GM13977 (cell line): ENCODE measurements at regions not wholly inside any gene's neighbourhood (a gene's known extent, or its start where the extent isn't known, plus 50 kb on each side); places are given as distances from the start of the nearest gene placed in this dataset.

ENCODE experiments used
- DNase-seq: peaks from one replicate; pipeline ENCODE4 v3.0.0; 2012; ENCODE audit warnings: low spot score
- in situ Hi-C: fragments of 300-500 bp; cut with MboI; formaldehyde crosslinking; loops from one replicate; pipeline ENCODE4 v1.12.0; 2022; ENCODE audit warnings: low sequenced_read_pairs, low pct_unique_long_range_greater_than_20kb, mixed read lengths, inconsistent platforms; ENCODE audit not compliant: unreplicated experiment
- TF ChIP-seq, protein P1 (sequence below): IDR thresholded peaks from 2 replicates; pipeline ENCODE4 v1.5.1; 2012; ENCODE audit warnings: mild to moderate bottlenecking, control low read depth; ENCODE audit not compliant: insufficient read depth; ENCODE audit errors: extremely low read depth, missing control alignments

DNA sequence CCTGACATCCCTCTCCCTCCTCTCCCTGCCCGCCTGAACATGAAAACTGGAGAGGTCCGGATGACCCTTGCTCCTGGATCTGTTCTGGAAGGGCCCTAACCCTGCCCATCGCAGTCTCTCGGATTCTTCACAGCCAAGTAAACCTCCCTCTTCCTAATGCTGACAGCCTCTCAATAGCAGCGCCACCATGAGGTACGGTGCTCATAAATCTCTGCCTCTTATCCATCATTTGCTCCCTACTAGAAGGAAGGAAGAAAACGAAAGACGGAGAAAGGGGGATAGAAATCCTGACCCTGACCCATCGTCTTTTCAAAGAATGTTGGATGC, 257.9 kb downstream of the BCL11A start:
- in situ Hi-C loops: no loop called here
- TF ChIP-seq, protein P1, sequence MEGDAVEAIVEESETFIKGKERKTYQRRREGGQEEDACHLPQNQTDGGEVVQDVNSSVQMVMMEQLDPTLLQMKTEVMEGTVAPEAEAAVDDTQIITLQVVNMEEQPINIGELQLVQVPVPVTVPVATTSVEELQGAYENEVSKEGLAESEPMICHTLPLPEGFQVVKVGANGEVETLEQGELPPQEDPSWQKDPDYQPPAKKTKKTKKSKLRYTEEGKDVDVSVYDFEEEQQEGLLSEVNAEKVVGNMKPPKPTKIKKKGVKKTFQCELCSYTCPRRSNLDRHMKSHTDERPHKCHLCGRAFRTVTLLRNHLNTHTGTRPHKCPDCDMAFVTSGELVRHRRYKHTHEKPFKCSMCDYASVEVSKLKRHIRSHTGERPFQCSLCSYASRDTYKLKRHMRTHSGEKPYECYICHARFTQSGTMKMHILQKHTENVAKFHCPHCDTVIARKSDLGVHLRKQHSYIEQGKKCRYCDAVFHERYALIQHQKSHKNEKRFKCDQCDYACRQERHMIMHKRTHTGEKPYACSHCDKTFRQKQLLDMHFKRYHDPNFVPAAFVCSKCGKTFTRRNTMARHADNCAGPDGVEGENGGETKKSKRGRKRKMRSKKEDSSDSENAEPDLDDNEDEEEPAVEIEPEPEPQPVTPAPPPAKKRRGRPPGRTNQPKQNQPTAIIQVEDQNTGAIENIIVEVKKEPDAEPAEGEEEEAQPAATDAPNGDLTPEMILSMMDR: no peak
- DNase-seq: no peak

DNA sequence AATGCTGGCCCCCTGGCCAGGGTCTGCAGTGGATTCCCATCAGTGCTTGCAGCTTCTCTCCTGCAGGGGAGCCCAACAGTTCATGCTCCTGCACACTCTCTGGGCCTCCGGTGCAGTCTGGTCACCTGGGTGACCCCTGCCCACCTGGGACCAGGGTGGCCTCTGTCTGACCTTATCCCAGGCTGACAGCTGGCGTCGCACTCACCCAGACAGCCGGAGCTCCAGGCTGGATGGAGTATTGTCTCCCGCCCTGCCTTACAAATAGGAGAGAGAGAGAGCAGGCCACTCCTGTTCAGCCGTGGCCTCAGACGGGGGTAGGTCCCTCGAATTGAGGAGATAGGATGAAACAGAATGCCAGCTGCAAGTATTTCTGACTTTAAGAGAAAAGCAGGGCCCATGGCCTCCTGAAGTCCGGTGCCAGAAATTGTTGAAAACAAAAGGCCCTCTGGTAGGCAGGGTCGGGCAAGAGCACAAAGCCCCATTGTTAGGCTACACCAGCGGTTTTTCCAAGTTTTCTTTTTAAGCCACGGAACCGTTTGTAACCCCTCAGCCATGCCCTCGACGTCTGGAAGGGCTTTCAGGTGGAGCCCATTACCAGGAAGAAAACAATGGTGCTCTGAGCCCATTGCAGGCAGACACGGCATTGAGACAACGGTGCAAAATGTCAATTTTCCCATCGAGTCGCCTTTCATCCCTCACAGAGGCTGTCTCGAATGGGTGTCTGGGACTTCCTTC, 258.4 kb downstream of the BCL11A start:
- TF ChIP-seq, protein P1: no peak
- in situ Hi-C loops: no loop called here
- DNase-seq: no peak

- no peak for DNase-seq
- TF ChIP-seq, protein P1: no peak
- in situ Hi-C loops: no loop called here
These were observed 261.2 kb downstream of the BCL11A start for GRCh38 chr2:60292242-60292641.

DNA sequence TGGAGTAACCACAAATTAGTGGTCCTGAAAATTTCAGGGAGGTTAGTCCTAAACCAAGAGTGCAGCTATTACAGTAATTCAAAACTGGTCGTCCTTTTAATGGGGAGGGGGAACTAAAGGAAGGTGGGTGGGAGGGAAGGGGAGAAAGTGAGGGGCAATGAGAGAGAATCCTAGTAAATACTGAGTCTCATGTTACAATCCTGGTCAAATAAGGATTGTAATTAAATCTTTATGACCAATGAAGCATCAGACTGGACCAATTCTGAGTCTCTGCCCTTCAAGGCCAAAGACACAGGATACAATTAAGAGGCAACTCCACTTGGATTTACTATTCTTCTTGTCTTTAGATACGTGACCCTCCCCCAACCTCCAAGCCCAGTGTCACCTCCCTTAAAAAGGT, 262.9 kb downstream of the BCL11A start:
- in situ Hi-C loops: no loop called here
- no peak for DNase-seq
- TF ChIP-seq, protein P1: no peak

GRCh38 chr2:60285626-60286316, 267.7 kb downstream of the BCL11A start:
- no peak for DNase-seq
- in situ Hi-C loops: no loop called here
- TF ChIP-seq, protein P1: no peak

- in situ Hi-C loops: no loop called here
- DNase-seq: no peak
- TF ChIP-seq, protein P1: no peak
These were observed 269.8 kb downstream of the BCL11A start for GRCh38 chr2:60283626-60284025.
